ENCODE measurements at regions not wholly inside any gene's neighbourhood (a gene's known extent, or its start where the extent isn't known, plus 50 kb on each side); places are given as distances from the start of the nearest gene placed in this dataset.

DNA sequence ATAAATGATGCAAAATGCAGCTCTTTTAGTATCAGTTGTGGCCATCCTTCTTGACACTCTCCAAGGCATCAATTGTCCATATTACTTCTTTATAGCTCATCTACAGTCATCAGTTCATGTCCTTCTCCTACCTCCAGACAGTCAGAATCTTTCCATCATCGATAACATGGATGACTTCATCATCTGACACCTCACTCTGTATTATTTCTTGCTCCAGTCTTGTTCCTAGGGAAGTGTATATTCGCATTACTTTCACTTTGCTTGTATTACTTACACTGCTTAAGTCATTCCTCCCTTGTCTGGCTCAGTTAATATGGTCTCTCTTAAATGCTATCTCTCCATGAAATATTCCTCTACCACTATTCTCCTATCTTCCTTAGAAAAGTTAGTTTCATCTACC, 999.1 kb upstream of the SLC10A2 start:
- TF ChIP-seq, protein P1, sequence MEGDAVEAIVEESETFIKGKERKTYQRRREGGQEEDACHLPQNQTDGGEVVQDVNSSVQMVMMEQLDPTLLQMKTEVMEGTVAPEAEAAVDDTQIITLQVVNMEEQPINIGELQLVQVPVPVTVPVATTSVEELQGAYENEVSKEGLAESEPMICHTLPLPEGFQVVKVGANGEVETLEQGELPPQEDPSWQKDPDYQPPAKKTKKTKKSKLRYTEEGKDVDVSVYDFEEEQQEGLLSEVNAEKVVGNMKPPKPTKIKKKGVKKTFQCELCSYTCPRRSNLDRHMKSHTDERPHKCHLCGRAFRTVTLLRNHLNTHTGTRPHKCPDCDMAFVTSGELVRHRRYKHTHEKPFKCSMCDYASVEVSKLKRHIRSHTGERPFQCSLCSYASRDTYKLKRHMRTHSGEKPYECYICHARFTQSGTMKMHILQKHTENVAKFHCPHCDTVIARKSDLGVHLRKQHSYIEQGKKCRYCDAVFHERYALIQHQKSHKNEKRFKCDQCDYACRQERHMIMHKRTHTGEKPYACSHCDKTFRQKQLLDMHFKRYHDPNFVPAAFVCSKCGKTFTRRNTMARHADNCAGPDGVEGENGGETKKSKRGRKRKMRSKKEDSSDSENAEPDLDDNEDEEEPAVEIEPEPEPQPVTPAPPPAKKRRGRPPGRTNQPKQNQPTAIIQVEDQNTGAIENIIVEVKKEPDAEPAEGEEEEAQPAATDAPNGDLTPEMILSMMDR (IDR thresholded peaks at IDR 0.05; ENCODE audit: poor library complexity): no peak
- TF ChIP-seq EZH2 (IDR thresholded peaks at IDR 0.05; ENCODE audit: borderline replicate concordance): no peak
- no peak for TF ChIP-seq EZH2phosphoT487 (IDR thresholded peaks at IDR 0.05; ENCODE audit: low read depth, severe bottlenecking, unreplicated experiment)

Measured in hepatocyte (in vitro differentiated cells).